Dedifferentiated amniotic fluid mesenchymal stem cell (primary cell): ENCODE measurements at regions not wholly inside any gene's neighbourhood (a gene's known extent, or its start where the extent isn't known, plus 50 kb on each side); places are given as distances from the start of the nearest gene placed in this dataset.
A peak's percentile ranks its signal among the peaks of the same experiment; 100 is the strongest.
"Not testable (repeated sequence)": the region's sequence is repeated elsewhere in the genome, so short reads cannot be mapped to it uniquely, and the experiment has no call there.

Source experiments
- DNase-seq: peaks from one replicate; pipeline ENCODE4 v3.0.0-alpha.2; 2016; ENCODE audit errors: extremely low spot score

DNA sequence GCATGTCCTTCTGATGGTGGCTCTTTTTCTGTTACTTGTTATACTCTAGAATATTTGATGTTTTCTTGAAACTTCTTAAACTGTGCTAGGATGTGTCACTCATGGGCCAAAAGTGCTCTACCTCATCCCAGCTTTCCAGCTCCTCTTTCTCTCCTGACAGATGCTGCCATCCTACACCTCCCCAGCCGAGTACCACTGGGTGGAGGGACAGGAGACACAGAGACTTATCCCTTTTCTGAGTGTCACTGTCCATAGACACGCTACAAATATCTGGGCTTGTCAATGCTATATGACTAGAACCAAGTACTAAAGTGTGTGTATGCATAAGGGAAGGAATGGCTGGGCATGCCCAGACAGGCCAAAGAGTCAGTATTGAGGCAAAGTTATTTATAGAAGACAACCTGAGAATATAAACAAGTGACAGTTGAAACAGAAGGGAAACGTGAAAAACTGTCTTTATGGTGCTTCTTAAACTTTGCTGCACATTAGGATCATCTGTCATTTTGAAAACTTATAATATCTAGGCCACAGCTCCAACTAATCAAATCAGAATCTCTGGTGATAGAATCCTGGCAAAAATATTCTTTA is 188.0 kb downstream of the CARTPT start:
- DNase-seq: no peak

DNA sequence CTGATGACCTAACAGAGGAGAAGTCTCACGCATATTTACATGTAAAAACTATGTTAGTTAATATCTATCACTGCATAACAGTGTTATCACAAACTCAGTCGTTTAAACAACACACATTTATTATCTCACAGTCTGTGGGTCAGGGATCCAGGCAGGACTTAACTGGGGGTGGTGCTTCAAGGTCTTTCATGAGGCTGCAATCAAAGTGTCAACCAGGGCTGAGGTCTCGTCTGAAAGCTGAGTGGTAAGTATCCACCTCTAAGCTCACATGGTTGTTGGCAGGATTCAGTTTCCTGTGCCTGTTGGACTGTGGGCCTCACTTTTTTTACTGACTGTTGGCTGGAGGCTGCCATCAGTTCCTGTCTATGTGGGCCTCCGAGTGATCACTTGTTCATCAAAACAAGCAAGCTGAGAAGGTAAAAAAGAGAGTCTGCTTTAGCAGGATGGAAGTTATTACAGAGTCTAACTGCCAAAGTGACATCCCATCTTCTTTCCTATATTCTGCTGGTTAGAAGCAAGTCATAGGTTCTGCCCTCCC is 188.6 kb downstream of the CARTPT start:
- no peak for DNase-seq

GRCh38 chr5:71910741-71911140 is 191.7 kb downstream of the CARTPT start:
- DNase-seq: no peak

DNA sequence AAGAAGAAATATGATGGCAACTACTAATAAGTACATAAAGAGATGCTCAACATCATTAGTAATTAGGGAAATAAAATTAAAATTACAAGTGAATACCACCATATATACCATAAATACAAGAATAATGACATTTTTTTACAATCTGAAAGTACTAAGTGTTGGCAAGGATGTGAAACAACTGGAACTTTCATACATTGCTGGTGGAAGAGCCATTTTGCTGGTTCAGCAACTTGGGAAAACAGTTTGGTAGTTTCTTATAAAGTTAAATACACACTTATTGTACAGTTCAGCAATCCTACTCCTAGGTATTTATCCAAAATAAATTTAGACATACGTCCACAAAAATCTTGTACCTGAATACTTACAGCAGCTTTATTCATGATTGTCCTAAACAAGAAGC is 192.9 kb downstream of the CARTPT start:
- DNase-seq: no peak

DNA sequence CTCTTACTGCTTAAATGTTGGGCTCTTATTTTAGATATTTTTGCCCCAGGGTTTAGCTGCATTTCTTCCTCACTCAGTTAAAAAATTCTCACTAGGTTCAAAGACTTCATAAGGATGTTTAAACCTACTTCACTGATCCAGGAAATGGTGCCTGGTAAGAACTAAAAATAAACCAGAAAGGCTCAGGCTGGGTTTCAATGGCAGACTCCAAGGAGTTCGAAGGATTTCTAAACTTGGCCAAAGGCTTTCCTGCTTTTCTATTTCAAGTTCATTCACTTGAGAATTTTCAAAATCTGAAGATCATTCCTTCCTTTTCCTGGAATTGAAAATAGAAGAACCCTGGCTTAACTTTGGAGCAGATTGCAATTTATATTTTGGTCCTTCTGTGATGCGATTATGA is 193.0 kb upstream of the MAP1B start:
- no peak for DNase-seq

GRCh38 chr5:71922584-71923106 is 184.6 kb upstream of the MAP1B start:
- peak; percentile 37 for DNase-seq

- DNase-seq: no peak
These were observed 183.5 kb upstream of the MAP1B start for GRCh38 chr5:71923755-71924154.

- peak; percentile 21 for DNase-seq
These were observed 182.9 kb upstream of the MAP1B start for GRCh38 chr5:71924325-71924724.

GRCh38 chr5:71924980-71925379 is 182.3 kb upstream of the MAP1B start:
- DNase-seq: peak; percentile 54

- DNase-seq: peak; percentile 52
These were observed 181.6 kb upstream of the MAP1B start for GRCh38 chr5:71925608-71926091.

- DNase-seq: no peak
These were observed 178.3 kb upstream of the MAP1B start for GRCh38 chr5:71929003-71929402.

GRCh38 chr5:71930554-71930953 is 176.7 kb upstream of the MAP1B start:
- DNase-seq: not testable (repeated sequence)

DNA sequence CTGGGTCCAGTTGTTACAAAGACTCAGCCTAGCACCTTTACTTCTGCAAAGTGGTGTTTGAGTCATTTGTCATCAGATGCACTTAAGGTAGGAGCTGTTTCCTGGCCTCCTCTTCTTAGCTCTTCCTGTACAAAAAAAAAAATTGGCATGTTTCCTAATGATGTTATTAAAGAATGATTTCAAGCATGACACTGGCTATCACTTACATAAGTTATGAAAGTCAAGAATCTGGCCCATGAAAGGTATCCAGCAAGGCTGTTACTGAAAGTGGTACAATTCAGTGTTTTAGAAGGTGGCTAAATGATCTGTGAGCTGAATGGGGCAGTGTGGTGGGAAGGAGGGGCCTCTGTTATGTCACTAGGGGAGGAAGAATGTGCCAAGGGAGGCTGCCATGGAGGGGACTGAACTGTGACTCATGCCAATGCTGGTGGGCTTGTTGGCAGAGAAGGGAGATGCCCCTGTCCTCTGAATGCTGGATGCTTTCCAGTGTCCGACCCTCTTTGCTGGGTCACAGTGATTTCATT is 175.1 kb upstream of the MAP1B start:
- no peak for DNase-seq

- DNase-seq: peak; percentile 25
These were observed 174.5 kb upstream of the MAP1B start for GRCh38 chr5:71932655-71933338.

GRCh38 chr5:71934322-71934721 is 173.0 kb upstream of the MAP1B start:
- no peak for DNase-seq

GRCh38 chr5:71937921-71938698 is 169.2 kb upstream of the MAP1B start:
- no peak for DNase-seq

- DNase-seq: no peak
These were observed 168.4 kb upstream of the MAP1B start for GRCh38 chr5:71938895-71939294.

- no peak for DNase-seq
These were observed 167.6 kb upstream of the MAP1B start for GRCh38 chr5:71939452-71940230.

GRCh38 chr5:71943874-71944273 is 163.4 kb upstream of the MAP1B start:
- DNase-seq: no peak

GRCh38 chr5:71945436-71945835 is 161.8 kb upstream of the MAP1B start:
- no peak for DNase-seq

DNA sequence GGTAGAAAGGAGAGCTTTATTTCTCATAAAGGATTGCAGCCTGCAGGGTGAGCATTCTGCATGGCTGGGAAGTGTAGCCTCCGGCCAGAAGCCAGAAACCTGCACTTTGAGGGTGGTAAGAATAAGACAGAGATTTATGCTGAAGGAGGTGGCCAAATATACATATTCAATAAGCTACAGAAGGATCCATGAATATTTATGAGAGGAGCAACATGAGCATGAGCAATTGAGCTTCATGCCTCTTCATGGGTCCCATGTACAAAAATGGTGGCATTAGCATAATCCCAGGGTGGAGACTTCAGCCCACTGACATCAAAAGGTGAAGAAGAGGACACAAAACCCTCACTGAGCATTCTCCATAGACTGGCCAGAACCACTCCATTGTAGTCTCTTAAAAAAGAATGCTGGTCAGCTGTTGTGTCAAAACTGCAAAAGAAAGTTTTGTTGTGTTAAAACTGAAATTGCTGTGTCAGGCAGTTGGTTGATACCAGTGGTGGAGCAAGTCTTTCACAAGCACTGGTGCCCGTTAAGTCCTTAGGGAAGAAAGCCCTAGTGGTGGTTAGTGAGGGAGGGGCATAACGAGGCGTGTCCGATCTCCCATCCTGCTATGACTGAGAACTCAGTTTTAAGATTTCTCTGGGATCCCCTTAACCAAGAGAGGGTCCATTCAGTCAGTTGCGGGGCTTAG is 160.8 kb upstream of the MAP1B start:
- DNase-seq: no peak
